Mammary epithelial cell (primary cell): ENCODE measurements at regions not wholly inside any gene's neighbourhood (a gene's known extent, or its start where the extent isn't known, plus 50 kb on each side); places are given as distances from the start of the nearest gene placed in this dataset.

Experiments used
- CTCF ChIP-seq, 2 donors: IDR thresholded peaks in 1 of 2; conservative IDR thresholded peaks in 1 of 2; 2 replicates each; pipeline ENCODE4 v1.5.1; 2011 to 2012; ENCODE audit warnings: inconsistent platforms in 2 of 2, low read length in 2 of 2, mild to moderate bottlenecking in 2 of 2, control low read depth in 1 of 2, low read depth in 1 of 2; ENCODE audit not compliant: insufficient read depth in 1 of 2; ENCODE audit errors: extremely low read depth in 1 of 2
- EZH2 ChIP-seq: IDR thresholded peaks from 2 replicates; pipeline ENCODE4 v1.6.1; 2012; ENCODE audit warnings: low read length, inconsistent platforms, borderline replicate concordance

DNA sequence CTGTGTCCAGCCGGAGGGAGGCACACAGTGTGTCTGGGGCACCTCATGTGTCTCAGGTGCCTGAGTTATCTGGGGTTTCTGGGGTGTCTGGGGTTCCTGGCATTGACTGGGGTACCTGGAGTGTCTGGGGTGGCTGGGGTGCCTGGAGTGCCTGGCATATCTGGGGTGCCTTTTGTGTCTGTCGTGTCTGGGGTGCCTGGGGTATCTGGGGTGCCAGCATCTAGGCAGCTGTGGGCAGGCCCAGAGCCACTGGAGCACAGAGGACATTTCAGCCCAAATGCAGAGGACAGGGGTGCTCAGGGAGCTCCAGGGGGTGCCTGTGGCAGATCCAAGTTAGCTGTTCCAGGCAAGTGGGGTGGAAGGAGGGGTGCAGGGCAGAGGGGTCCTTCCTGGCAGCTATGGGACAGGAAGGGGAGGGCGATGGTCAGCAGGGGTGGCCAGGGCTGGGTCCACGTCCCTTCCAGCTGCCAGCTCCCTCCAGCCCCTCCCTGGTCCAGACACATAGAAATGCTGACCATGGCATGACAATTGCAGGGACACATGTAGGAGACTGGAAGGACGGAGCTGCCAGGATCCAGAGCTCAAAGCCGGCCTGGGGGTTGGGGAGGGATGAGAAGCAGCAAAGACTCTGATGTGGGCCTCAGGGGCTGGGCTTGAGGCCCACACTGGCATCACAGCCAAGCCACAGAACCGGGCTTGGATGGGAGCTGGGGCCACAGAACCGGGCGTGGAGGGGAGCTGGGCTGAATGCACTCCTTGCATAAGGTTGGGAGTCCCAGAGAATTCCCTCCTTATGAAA lies 133.0 kb downstream of the BRD1 start:
- TF ChIP-seq CTCF (conservative IDR thresholded peaks at IDR 0.05 in 1 of 2, IDR thresholded peaks at IDR 0.05 in 1 of 2; ENCODE audit: extremely low read depth in 1 of 2, insufficient read depth in 1 of 2, low read depth in 1 of 2, low read length in 2 of 2) (no peak), EZH2 (no peak)
